Medulla oblongata (tissue), 1 donor: ENCODE measurements at regions not wholly inside any gene's neighbourhood (a gene's known extent, or its start where the extent isn't known, plus 50 kb on each side); places are given as distances from the start of the nearest gene placed in this dataset.
"Not testable (repeated sequence)": the region's sequence is repeated elsewhere in the genome, so short reads cannot be mapped to it uniquely, and the experiment has no call there.

Experiments used
- DNase-seq: peaks from one replicate; pipeline ENCODE4 v3.0.0-alpha.2; 2015; ENCODE audit errors: extremely low spot score

DNA sequence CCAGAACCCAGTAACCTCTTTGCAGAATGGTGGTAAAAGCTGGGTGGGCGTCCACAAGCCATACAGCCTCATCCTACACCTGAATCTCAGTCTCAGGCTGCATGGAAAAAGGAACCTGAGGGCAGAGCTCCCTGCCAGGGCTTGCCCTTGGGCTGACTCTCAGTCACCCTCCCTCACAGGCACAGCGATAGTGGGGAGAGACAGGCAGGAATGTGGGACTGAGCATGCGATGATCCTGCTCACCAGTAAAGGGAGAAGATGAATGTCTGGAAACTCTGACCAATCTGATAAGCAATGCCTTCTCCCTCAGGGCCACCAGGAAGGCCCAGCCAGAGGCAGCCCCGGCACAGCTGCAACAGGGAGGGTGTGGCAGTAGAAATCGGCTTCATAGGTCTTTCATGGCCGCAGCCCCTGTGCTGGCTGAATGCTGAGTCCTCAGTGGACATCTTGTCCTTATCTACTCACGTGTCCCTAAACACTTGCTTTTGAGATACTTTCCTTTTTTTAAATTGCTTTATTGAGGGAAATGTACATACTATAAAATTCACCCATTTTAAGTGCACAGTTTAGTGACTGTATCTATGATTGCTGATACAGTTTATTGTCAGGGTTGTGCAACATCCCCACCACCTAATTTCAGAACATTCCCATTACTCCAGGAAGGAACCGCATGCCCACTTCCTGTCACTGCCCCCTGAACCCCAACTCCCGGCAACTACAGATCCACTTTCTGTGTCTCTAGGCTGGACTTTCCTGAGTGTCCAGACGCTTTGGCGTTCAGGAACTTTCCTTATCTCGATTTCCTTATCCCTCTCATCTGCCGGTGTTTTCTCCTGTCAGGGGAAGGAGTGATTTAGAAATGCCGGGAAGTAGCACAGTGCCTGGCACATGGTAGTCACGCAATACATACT is 258.1 kb downstream of the PCNX1 start:
- no peak for DNase-seq

GRCh38 chr14:71166180-71166837 is 259.1 kb downstream of the PCNX1 start:
- DNase-seq, result peak; percentile 79

GRCh38 chr14:71167325-71167950 is 260.2 kb downstream of the PCNX1 start:
- DNase-seq, result not testable (repeated sequence)

- not testable (repeated sequence) for DNase-seq
Measured at GRCh38 chr14:71168161-71168560, 260.9 kb downstream of the PCNX1 start.

- peak; percentile 12 for DNase-seq
Measured at GRCh38 chr14:71168564-71169427, 261.5 kb downstream of the PCNX1 start.

- no peak for DNase-seq
Measured at GRCh38 chr14:71169861-71170260, 262.6 kb downstream of the PCNX1 start.

DNA sequence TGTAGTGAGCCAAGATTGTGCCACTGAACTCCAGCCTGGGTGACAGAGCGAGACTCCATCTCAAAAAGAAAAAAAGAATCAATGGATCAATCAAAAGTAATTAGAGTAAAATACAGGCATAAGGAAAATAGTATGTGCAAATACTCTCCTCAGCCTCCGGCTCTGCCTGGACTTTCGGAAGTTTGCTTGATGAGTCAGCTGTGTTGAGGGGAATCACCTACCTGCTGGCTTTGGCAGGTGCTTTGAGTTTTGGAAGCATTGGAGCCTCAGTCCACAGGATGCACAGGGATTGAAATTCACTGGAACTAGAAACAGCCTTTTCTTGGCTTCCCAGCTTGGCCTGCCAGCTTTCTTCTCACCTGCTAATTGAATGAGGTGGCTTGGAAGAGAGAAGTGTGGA is 268.2 kb downstream of the PCNX1 start:
- no peak for DNase-seq

- no peak for DNase-seq
Measured at GRCh38 chr14:71179066-71179465, 271.8 kb downstream of the PCNX1 start.

GRCh38 chr14:71180397-71180796 is 273.1 kb downstream of the PCNX1 start:
- DNase-seq, result no peak

DNA sequence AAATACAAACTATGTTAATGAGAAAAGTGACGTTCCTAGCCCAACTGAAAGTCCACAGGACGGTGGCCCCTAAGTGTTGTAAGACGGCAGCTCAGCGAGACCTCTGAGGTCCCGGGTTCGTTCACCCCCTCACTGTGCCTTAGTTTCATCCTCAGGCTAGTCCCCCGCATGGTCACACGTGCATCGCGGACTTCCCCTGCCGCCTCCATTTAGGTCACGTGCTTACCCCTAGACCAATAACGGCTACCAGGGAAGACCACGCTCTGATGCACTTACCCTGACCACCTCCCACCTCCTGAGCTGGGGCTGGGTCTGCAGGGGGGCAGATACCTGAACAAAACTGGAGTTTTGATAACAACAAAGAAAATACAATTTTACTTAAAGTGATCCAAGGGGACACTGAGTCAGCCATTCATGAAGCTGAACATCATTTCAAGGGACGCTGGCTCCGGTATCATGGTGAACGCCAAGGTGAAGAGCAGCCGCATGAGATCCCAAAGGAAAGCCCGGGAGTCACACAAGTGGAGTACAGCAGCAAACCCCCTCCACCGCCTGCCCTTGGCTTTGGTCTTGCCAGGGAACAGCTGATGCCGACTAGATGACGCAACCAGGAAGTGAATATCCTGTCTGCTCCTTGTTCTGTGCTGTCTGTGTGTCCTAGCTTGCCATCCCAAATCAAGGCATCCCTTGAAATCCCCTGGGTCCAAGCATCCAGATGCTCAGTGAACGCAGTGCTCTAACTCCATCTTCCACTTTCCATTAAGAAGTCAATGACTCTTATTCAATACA is 274.1 kb downstream of the PCNX1 start:
- no peak for DNase-seq

GRCh38 chr14:71183876-71184689 is 276.8 kb downstream of the PCNX1 start:
- no peak for DNase-seq

DNA sequence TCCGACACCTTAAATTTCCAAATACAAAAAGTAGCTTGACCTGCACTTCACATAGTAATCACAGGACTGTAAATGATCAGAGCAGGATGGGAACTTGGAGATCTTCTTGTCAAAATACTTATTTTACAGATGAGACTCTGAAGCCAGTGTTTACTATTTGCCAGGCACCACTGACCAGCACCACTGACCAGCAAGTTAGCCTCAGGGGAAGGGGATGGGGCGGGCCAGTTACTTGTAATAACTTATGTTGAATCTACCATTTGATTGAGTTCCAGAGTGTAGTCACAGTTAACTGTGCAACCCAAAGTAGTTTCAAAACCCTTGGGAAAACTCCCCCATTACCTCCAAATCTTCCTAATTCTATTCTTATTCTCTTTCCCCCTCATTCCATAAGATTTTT is 278.4 kb downstream of the PCNX1 start:
- DNase-seq, result no peak

DNA sequence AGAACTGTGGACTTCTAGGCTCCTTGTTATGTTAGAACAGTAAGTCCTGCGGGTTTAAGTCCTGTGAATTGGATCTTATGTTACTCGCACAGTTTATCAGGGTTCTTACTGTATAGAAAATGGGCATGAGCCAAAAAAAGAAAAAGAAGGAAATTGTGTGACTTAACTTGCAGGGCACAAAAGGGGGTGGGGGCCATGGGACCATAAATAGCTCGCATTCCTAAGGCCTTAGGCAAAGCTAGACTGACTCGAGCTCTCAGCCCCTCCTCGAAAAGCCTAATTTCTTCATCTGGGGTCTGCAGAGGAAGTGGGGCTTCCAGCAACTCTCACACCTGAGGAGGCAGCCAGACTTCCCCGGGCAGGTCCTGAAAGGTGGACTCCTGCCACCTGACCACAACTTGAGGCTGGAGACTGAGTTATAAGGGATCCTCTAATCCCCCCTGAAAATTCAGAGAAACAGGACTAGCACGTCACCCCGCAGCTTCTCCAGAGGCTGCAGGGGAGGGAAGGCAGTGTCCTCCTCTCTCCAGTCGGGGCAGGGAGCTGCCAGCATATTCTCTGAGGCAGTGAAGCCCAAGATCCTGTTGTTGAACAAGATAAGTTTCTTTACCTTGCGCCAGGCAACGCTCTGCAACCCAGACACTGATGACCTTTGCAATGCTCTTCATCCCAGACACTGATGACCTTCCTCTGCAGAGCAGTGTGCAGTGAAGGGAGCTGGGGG is 280.5 kb downstream of the PCNX1 start:
- no peak for DNase-seq

GRCh38 chr14:71190770-71191374 is 283.6 kb downstream of the PCNX1 start:
- no peak for DNase-seq

DNA sequence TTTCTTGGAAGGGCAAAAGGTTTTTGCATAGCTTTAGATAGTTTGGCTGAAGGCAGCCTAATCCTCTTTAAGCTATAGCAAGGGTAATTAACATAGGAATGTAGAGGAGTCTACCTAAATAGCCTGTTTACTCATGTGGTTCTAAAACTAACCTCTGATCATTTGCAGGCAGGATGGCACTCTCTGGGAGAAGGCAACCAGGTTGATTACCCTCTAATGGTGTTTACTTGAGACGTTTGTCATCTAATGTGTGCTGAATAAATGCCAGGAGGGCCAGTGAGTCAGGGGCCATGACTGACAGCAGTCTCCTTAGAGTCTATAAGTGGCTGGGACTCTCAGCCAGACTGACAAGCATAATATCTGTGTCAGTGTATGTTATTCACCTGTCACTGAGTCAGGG is 286.4 kb downstream of the PCNX1 start:
- DNase-seq, result no peak

- no peak for DNase-seq
Measured at GRCh38 chr14:71194251-71194650, 287.0 kb downstream of the PCNX1 start.

- no peak for DNase-seq
Measured at GRCh38 chr14:71196921-71197320, 289.7 kb downstream of the PCNX1 start.

- no peak for DNase-seq
Measured at GRCh38 chr14:71198687-71199086, 291.4 kb downstream of the PCNX1 start.

- DNase-seq, result peak; percentile 55
Measured at GRCh38 chr14:71201840-71202239, 294.6 kb downstream of the PCNX1 start.
